B cell (primary cell): ENCODE measurements at regions not wholly inside any gene's neighbourhood (a gene's known extent, or its start where the extent isn't known, plus 50 kb on each side); places are given as distances from the start of the nearest gene placed in this dataset.

Source experiments
- EZH2 ChIP-seq: IDR thresholded peaks from 2 replicates; pipeline ENCODE4 v1.6.1; 2012; ENCODE audit warnings: borderline replicate concordance, low read depth, mild to moderate bottlenecking, moderate library complexity, low read length; ENCODE audit not compliant: insufficient read depth, poor library complexity, severe bottlenecking
- TF ChIP-seq, protein P1 (sequence below): fragments of 200-600 bp; IDR thresholded peaks from one replicate; pipeline ENCODE4 v1.8.0; 2022; ENCODE audit warnings: antibody characterized with exemption, mild to moderate bottlenecking

DNA sequence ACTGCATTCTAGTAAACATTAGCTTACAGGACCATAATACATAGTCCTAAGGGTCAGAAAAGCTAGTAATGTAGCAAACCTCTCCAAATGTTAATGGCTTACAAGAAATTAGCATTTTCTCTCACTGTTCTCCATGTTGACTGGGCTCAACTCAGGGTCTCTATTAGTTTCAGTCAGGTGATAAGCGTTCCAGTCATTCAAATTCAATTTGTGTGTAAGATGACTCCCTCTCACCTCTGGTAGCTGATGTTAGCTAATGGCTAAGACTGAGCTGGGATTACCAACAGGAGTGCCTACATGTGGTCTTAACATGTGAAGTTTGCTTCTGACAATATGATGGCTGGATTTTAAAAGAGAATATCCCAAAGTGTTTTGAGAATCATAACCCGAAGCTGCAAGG is 630.5 kb upstream of the USP15 start:
- TF ChIP-seq, protein P1, sequence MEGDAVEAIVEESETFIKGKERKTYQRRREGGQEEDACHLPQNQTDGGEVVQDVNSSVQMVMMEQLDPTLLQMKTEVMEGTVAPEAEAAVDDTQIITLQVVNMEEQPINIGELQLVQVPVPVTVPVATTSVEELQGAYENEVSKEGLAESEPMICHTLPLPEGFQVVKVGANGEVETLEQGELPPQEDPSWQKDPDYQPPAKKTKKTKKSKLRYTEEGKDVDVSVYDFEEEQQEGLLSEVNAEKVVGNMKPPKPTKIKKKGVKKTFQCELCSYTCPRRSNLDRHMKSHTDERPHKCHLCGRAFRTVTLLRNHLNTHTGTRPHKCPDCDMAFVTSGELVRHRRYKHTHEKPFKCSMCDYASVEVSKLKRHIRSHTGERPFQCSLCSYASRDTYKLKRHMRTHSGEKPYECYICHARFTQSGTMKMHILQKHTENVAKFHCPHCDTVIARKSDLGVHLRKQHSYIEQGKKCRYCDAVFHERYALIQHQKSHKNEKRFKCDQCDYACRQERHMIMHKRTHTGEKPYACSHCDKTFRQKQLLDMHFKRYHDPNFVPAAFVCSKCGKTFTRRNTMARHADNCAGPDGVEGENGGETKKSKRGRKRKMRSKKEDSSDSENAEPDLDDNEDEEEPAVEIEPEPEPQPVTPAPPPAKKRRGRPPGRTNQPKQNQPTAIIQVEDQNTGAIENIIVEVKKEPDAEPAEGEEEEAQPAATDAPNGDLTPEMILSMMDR, result no peak
- TF ChIP-seq EZH2, result no peak
